LNCaP clone FGC (cell line): ENCODE measurements at regions not wholly inside any gene's neighbourhood (a gene's known extent, or its start where the extent isn't known, plus 50 kb on each side); places are given as distances from the start of the nearest gene placed in this dataset.

Experiments used
- DNase-seq: peaks from one replicate; pipeline ENCODE4 v3.0.0-alpha.2; 2011; ENCODE audit warnings: low read depth
- H3K4me3 ChIP-seq: 2 replicates; pipeline ENCODE4 v1.5.1; 2011; ENCODE audit warnings: mild to moderate bottlenecking, low read depth, low read length, control low read depth
- CTCF ChIP-seq: IDR thresholded peaks from 2 replicates; pipeline ENCODE4 v1.5.1; 2012; ENCODE audit warnings: mild to moderate bottlenecking; ENCODE audit not compliant: control insufficient read depth, insufficient read depth; ENCODE audit errors: extremely low read depth

GRCh38 chr10:43892062-43892770 is 243.5 kb upstream of the ZNF32 start:
- TF ChIP-seq CTCF = no peak
- H3K4me3 ChIP-seq = no peak overlapping the region
- no peak for DNase-seq

DNA sequence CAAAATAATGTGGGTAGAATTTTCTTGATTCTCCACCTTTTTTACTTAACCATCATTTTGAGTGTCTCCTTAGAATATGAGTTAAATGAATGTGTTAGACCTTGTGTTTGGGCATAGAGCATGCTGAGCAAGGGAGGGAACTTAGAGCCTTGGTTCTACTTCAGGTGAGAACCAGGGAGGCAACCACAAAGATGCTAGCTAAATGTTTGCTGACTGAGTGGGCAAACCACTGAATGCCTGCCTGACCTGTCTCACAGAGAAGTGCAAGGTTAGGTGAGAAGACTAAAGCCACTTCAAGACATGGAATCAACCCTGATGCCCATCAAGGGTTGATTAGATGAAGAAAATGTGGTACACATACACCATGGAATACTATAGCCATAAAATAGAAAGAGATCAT is 242.6 kb upstream of the ZNF32 start:
- no peak for DNase-seq
- no peak for TF ChIP-seq CTCF
- no peak overlapping the region for H3K4me3 ChIP-seq

DNA sequence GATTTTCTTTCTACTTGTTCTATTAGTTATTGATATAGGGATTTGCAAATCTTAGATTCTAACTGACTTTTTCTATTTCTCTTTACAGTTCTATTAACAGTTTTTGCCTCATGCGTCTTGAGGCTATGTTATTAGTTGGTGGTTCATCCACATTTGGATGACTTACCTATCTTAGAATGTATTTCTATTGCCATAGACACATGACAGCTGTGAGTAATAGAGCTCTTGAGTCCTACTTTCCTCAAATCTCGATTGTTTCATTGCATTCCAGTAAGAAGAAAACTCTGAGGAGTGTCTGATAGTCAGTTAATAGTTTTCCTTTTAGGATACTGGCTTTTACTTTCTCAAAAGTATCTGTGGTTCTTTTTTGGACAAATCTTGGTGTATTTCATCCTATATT is 241.4 kb upstream of the ZNF32 start:
- TF ChIP-seq CTCF = no peak
- H3K4me3 ChIP-seq = no peak overlapping the region
- no peak for DNase-seq

DNA sequence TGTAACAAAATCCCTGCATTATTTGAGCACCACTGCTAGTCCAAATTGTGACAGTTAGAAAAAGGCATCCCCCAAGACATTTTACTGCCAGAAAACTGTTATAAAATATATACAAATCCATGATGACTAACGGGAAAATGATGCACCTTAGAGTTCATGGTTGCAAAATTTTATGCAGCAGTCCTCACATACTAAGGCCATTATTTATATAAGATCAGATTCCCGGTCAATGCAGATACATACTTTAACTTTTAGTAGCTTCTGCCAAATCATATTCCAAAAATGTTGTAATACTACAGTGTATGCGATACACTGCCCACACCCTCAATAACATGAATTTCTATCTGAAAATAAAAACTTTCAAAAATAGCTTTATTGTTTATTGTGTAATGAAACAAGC is 239.9 kb upstream of the ZNF32 start:
- no peak overlapping the region for H3K4me3 ChIP-seq
- no peak for TF ChIP-seq CTCF
- no peak for DNase-seq

DNA sequence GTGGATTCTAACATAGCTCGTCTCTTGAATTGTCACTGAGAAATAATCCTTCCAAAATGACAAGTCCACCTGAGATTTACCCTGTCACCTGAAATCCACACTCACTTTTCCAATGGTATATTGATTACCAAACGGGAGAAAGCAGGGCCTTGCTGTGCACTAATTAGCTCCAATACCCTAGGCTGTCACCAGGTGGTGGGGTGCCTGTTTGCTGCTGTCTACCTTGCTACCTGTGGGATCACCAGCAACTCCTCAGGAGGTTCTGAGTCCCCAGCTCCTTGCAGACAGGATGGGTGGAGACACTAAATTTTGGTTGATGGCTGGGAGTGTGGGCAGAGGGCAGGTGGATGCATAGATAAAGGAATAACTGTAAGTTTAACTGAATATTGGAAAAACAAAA is 237.2 kb upstream of the ZNF32 start:
- no peak overlapping the region for H3K4me3 ChIP-seq
- DNase-seq = no peak
- no peak for TF ChIP-seq CTCF

DNA sequence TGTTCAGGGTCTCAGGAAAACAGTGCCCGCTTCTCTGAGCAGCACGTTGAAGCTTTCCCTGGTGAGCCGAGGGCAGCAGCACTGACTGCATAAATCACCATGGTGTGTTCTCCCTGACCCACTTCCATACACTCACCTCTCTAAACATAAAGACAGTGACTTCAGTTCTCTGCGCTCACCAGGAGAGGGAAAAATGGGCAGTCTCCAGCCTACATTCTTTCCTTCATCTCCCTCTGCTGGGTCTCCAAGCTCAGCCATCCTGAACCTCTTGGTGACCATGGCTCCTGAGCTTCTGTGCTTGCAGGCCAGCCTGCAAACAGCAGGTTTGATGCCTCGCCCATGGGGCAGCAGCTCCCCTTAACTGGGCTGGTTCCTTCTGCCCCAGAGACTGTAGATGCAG is 236.6 kb upstream of the ZNF32 start:
- H3K4me3 ChIP-seq = no peak overlapping the region
- no peak for TF ChIP-seq CTCF
- DNase-seq = no peak

GRCh38 chr10:43884501-43885105 is 235.9 kb upstream of the ZNF32 start:
- H3K4me3 ChIP-seq = no peak overlapping the region
- no peak for DNase-seq
- TF ChIP-seq CTCF = no peak
